GM23248 (cell line): ENCODE measurements at regions not wholly inside any gene's neighbourhood (a gene's known extent, or its start where the extent isn't known, plus 50 kb on each side); places are given as distances from the start of the nearest gene placed in this dataset.

Source experiments
- DNase-seq: peaks from one replicate; pipeline ENCODE4 v3.0.0-alpha.2; 2015
- H2AFZ ChIP-seq: fragments of 200-600 bp; sonication (generic); 2 replicates; pipeline ENCODE4 v1.6.1; 2016; ENCODE audit warnings: antibody characterized with exemption
- H3F3A ChIP-seq: fragments of 200-600 bp; sonication (generic); 2 replicates; pipeline ENCODE4 v1.6.1; 2016; ENCODE audit warnings: mild to moderate bottlenecking, antibody characterized with exemption, mixed run types; ENCODE audit not compliant: insufficient read depth
- H3K27ac ChIP-seq: fragments of 200-600 bp; sonication (generic); 2 replicates; pipeline ENCODE4 v1.5.1; 2016; ENCODE audit warnings: mild to moderate bottlenecking
- H3K27me3 ChIP-seq: fragments of 200-600 bp; sonication (generic); replicated peaks from 2 replicates; pipeline ENCODE4 v1.6.1; 2016; ENCODE audit warnings: mild to moderate bottlenecking; ENCODE audit not compliant: insufficient read depth
- H3K36me3 ChIP-seq: fragments of 200-600 bp; sonication (generic); 2 replicates; pipeline ENCODE4 v1.6.1; 2016; ENCODE audit warnings: low read depth, mild to moderate bottlenecking
- H3K4me1 ChIP-seq: fragments of 200-600 bp; sonication (generic); 2 replicates; pipeline ENCODE4 v1.6.1; 2016; ENCODE audit warnings: mild to moderate bottlenecking; ENCODE audit not compliant: insufficient read depth
- H3K4me2 ChIP-seq: fragments of 200-600 bp; sonication (generic); one replicate; pipeline ENCODE4 v1.6.1; 2016; ENCODE audit warnings: mild to moderate bottlenecking; ENCODE audit not compliant: unreplicated experiment
- H3K4me3 ChIP-seq: fragments of 200-600 bp; sonication (generic); 2 replicates; pipeline ENCODE4 v1.5.1; 2016; ENCODE audit warnings: mild to moderate bottlenecking
- H3K79me2 ChIP-seq: fragments of 200-600 bp; sonication (generic); 2 replicates; pipeline ENCODE4 v1.6.1; 2016; ENCODE audit warnings: mild to moderate bottlenecking; ENCODE audit not compliant: insufficient read depth
- H3K9ac ChIP-seq: fragments of 200-600 bp; sonication (generic); 2 replicates; pipeline ENCODE4 v1.6.1; 2016; ENCODE audit warnings: mild to moderate bottlenecking
- H3K9me2 ChIP-seq: fragments of 200-600 bp; sonication (generic); 2 replicates; pipeline ENCODE4 v1.6.1; 2016; ENCODE audit warnings: mixed run types, mild to moderate bottlenecking, moderate library complexity; ENCODE audit not compliant: insufficient read depth
- H3K9me3 ChIP-seq: fragments of 200-600 bp; sonication (generic); one replicate; pipeline ENCODE4 v1.6.1; 2017; ENCODE audit warnings: low read depth
- H4K20me1 ChIP-seq: fragments of 200-600 bp; sonication (generic); 2 replicates; pipeline ENCODE4 v1.6.0; 2016; ENCODE audit not compliant: insufficient read depth
- EZH2 ChIP-seq: fragments of 200-600 bp; sonication (generic); IDR thresholded peaks from 2 replicates; pipeline ENCODE4 v1.6.1; 2018; ENCODE audit warnings: antibody characterized with exemption, mild to moderate bottlenecking; ENCODE audit not compliant: insufficient read depth, poor library complexity, severe bottlenecking
- EZH2phosphoT487 ChIP-seq: fragments of 200-600 bp; sonication (generic); IDR thresholded peaks from 2 replicates; pipeline ENCODE4 v1.6.1; 2018; ENCODE audit warnings: antibody characterized with exemption, moderate library complexity, mild to moderate bottlenecking, low read depth; ENCODE audit not compliant: insufficient read depth
- WGBS, 2 experiments: methylation state at CpG; one replicate each; pipeline ENCODE4 v1.1.6; 2015 to 2017; ENCODE audit warnings: low lambda C conversion rate in 2 of 2, low coverage in 1 of 2; ENCODE audit errors: missing lambda C conversion rate in 2 of 2; 5-methylcytosine and 5-hydroxymethylcytosine counted together
- in situ Hi-C: fragments of 300-500 bp; cut with MboI; formaldehyde crosslinking; loops from 2 replicates; pipeline ENCODE4 v1.15.0; 2020

- no peaks in the 10 kb centered on the region for H3F3A ChIP-seq
- no peaks in the 10 kb centered on the region for H3K9me3 ChIP-seq
- H3K27ac ChIP-seq: no peak overlapping the region
- H3K4me3 ChIP-seq: no peak overlapping the region
- no peak overlapping the region for H3K4me2 ChIP-seq
- H3K4me1 ChIP-seq: no peaks in the 10 kb centered on the region
- H3K79me2 ChIP-seq: no peaks in the 10 kb centered on the region
- in situ Hi-C loops: no loop called here
- no peaks in the 10 kb centered on the region for H4K20me1 ChIP-seq
- H3K9me2 ChIP-seq: no peaks in the 10 kb centered on the region
- 33 to 41% methylated on average over 7 of the region's 7 CpGs for WGBS, 2 experiments
- H2AFZ ChIP-seq: no peak overlapping the region
- no peak overlapping the region for H3K9ac ChIP-seq
- H3K36me3 ChIP-seq: no peaks in the 10 kb centered on the region
- TF ChIP-seq EZH2phosphoT487: no peak
- TF ChIP-seq EZH2: no peak
- DNase-seq: no peak
- no peaks in the 10 kb centered on the region for H3K27me3 ChIP-seq
Measured at GRCh38 chr14:43872752-43873655, 634.1 kb downstream of the FSCB start.

DNA sequence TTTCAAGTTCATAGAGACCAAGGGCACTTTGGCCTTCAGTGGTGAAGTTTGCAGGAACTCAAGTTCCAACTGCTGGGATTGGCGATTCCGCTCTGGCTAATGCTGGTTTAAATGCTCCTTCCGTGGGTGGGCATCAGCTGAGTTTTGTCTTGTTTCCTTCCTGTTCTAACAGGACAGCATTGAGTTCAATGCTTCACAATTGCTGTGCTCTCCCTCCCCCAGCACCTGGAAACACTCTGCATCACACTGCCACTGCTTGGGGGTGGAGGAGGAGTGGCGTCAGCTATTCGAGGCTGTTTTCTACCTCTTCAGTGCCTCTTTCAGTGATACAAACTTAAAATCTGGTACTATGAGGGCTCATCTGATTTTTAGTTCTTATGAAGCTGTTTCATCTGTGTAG lies 634.9 kb downstream of the FSCB start:
- Histone ChIP-seq H4K20me1 (no peaks in the 10 kb centered on the region), H3K27me3 (no peaks in the 10 kb centered on the region), H2AFZ (no peak overlapping the region), H3F3A (no peaks in the 10 kb centered on the region), H3K27ac (no peak overlapping the region), H3K4me2 (no peak overlapping the region), H3K9me2 (no peaks in the 10 kb centered on the region), H3K9me3 (no peaks in the 10 kb centered on the region), H3K36me3 (no peaks in the 10 kb centered on the region), H3K4me1 (no peaks in the 10 kb centered on the region), H3K9ac (no peak overlapping the region), H3K79me2 (no peaks in the 10 kb centered on the region), H3K4me3 (no peak overlapping the region)
- DNase-seq: no peak
- in situ Hi-C loops: no loop called here
- WGBS, 2 experiments: 46 to 57% methylated on average over 5 of the region's 5 CpGs
- TF ChIP-seq EZH2 (no peak), EZH2phosphoT487 (no peak)

DNA sequence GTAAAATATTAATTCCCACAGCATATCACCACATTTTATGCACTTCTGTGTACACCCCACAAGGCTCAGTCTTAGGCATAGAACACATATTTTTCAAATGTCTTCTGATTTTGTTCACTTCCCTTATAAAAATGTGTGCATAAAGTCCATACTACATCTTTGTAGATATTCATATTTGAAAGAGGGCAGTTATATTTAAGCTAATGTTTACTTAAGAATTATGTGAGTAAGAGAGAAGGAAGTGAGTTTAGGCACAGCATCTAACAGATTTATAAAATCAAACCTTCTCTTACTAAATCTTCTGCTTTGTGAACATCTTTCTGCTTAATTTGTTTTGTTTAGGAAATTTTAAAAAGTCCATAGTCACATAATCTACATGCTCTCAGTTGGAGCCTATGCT lies 648.1 kb downstream of the FSCB start:
- no peaks in the 10 kb centered on the region for H3K9me2 ChIP-seq
- DNase-seq: no peak
- no peaks in the 10 kb centered on the region for H3K9me3 ChIP-seq
- H3K27me3 ChIP-seq: no peaks in the 10 kb centered on the region
- in situ Hi-C loops: no loop called here
- no peak overlapping the region for H2AFZ ChIP-seq
- no peaks in the 10 kb centered on the region for H3F3A ChIP-seq
- H3K9ac ChIP-seq: no peak overlapping the region
- H3K27ac ChIP-seq: no peak overlapping the region
- no peaks in the 10 kb centered on the region for H3K36me3 ChIP-seq
- TF ChIP-seq EZH2phosphoT487: no peak
- TF ChIP-seq EZH2: no peak
- H3K4me1 ChIP-seq: no peaks in the 10 kb centered on the region
- no peak overlapping the region for H3K4me2 ChIP-seq
- no peak overlapping the region for H3K4me3 ChIP-seq
- no peaks in the 10 kb centered on the region for H3K79me2 ChIP-seq
- no peaks in the 10 kb centered on the region for H4K20me1 ChIP-seq

GRCh38 chr14:43855556-43855955 lies 651.5 kb downstream of the FSCB start:
- Histone ChIP-seq H3K36me3 (no peaks in the 10 kb centered on the region), H3K4me2 (no peak overlapping the region), H3K9me2 (no peaks in the 10 kb centered on the region), H2AFZ (no peak overlapping the region), H3K4me3 (no peak overlapping the region), H4K20me1 (no peaks in the 10 kb centered on the region), H3F3A (no peaks in the 10 kb centered on the region), H3K9me3 (no peaks in the 10 kb centered on the region), H3K4me1 (no peaks in the 10 kb centered on the region), H3K27me3 (no peaks in the 10 kb centered on the region), H3K79me2 (no peaks in the 10 kb centered on the region), H3K9ac (no peak overlapping the region), H3K27ac (no peak overlapping the region)
- DNase-seq: no peak
- WGBS, 2 experiments: 2 to 5% methylated on average over 3 of the region's 3 CpGs
- TF ChIP-seq EZH2phosphoT487: no peak
- TF ChIP-seq EZH2: no peak
- in situ Hi-C loops: no loop called here

- no peak for DNase-seq
- no peaks in the 10 kb centered on the region for H3F3A ChIP-seq
- H2AFZ ChIP-seq: no peak overlapping the region
- no peak overlapping the region for H3K27ac ChIP-seq
- H3K4me1 ChIP-seq: no peaks in the 10 kb centered on the region
- in situ Hi-C loops: no loop called here
- no peaks in the 10 kb centered on the region for H3K36me3 ChIP-seq
- TF ChIP-seq EZH2phosphoT487: no peak
- no peak overlapping the region for H3K9ac ChIP-seq
- H3K4me2 ChIP-seq: no peak overlapping the region
- H3K27me3 ChIP-seq: no peaks in the 10 kb centered on the region
- no peaks in the 10 kb centered on the region for H3K79me2 ChIP-seq
- H3K4me3 ChIP-seq: no peak overlapping the region
- H3K9me3 ChIP-seq: no peaks in the 10 kb centered on the region
- no peaks in the 10 kb centered on the region for H3K9me2 ChIP-seq
- 33 to 38% methylated on average over 1 of the region's 1 CpG for WGBS, 2 experiments
- H4K20me1 ChIP-seq: no peaks in the 10 kb centered on the region
Measured at GRCh38 chr14:43853541-43853940, 653.5 kb downstream of the FSCB start.
